Testis (tissue), 2 donors: ENCODE measurements at regions not wholly inside any gene's neighbourhood (a gene's known extent, or its start where the extent isn't known, plus 50 kb on each side); places are given as distances from the start of the nearest gene placed in this dataset.

Experiments used
- DNase-seq: peaks from one replicate; pipeline ENCODE4 v3.0.0-alpha.2; 2019
- H3K27ac ChIP-seq, 2 donors: fragments of 200-600 bp; sonication (generic); one replicate each; pipeline ENCODE4 v1.5.1; 2019
- H3K27me3 ChIP-seq: fragments of 200-600 bp; sonication (generic); one replicate; pipeline ENCODE4 v1.5.1; 2019
- H3K36me3 ChIP-seq: fragments of 200-600 bp; sonication (generic); one replicate; pipeline ENCODE4 v1.5.1; 2017; ENCODE audit warnings: low read depth; ENCODE audit errors: missing control alignments
- H3K4me1 ChIP-seq: fragments of 200-600 bp; sonication (generic); one replicate; pipeline ENCODE4 v1.5.1; 2019
- H3K4me3 ChIP-seq, 2 donors: fragments of 200-600 bp; sonication (generic); one replicate each; pipeline ENCODE4 v1.5.1; 2017 to 2019
- H3K9me3 ChIP-seq: fragments of 200-600 bp; sonication (generic); one replicate; pipeline ENCODE4 v1.5.1; 2017
- CTCF ChIP-seq, 3 experiments: fragments of 450-650 bp in 2 of 3; fragments of 200-600 bp in 1 of 3; sonication (generic) in 1 of 3; IDR thresholded peaks; one replicate each; pipeline ENCODE4 v1.5.1; 2016 to 2019; ENCODE audit warnings: antibody characterized with exemption in 3 of 3, mild to moderate bottlenecking in 2 of 3, moderate library complexity in 1 of 3
- POLR2A ChIP-seq: fragments of 450-650 bp; IDR thresholded peaks from one replicate; pipeline ENCODE4 v1.6.1; 2017; ENCODE audit warnings: antibody characterized with exemption, mild to moderate bottlenecking, moderate library complexity
- WGBS, 2 donors: methylation state at CpG; one replicate each; pipeline ENCODE4 v1.1.5; 2018; 5-methylcytosine and 5-hydroxymethylcytosine counted together
- intact Hi-C: fragments of 100-400 bp; cut with DNase I; formaldehyde crosslinking; loops from one replicate; pipeline ENCODE4 v1.15.1; 2023; ENCODE audit warnings: low total_unique reads

GRCh38 chr12:111150360-111150759 lies 218.5 kb downstream of the PHETA1 start:
- H3K27me3 ChIP-seq = no peaks in the 10 kb centered on the region
- H3K4me1 ChIP-seq = no peaks in the 10 kb centered on the region
- no peak for DNase-seq

GRCh38 chr12:111149299-111149698 lies 219.6 kb downstream of the PHETA1 start:
- no peak overlapping the region for H3K27ac ChIP-seq
- intact Hi-C loops = no loop called here
- DNase-seq = no peak
- 59 to 81% methylated on average over 4 of the region's 4 CpGs for WGBS, 2 donors
- H3K36me3 ChIP-seq = no peaks in the 10 kb centered on the region
- TF ChIP-seq CTCF (IDR thresholded peaks at IDR 0.05) (no peak), POLR2A (no peak)
- no peaks in the 10 kb centered on the region for H3K27me3 ChIP-seq
- H3K4me1 ChIP-seq = no peaks in the 10 kb centered on the region
- no peaks in the 10 kb centered on the region for H3K9me3 ChIP-seq
- no peak overlapping the region for H3K4me3 ChIP-seq

More at GRCh38 chr12:111150360-111150759, 218.5 kb downstream of the PHETA1 start:
- 28 to 34% methylated on average over 7 of the region's 7 CpGs for WGBS, 2 donors
- no peak overlapping the region for H3K27ac ChIP-seq
- no peaks in the 10 kb centered on the region for H3K36me3 ChIP-seq
- intact Hi-C loops = no loop called here
- no peaks in the 10 kb centered on the region for H3K9me3 ChIP-seq
- H3K4me3 ChIP-seq = no peak overlapping the region
- TF ChIP-seq POLR2A = no peak
- no peak for TF ChIP-seq CTCF (IDR thresholded peaks at IDR 0.05)

- no peak overlapping the region for H3K4me3 ChIP-seq
- no peaks in the 10 kb centered on the region for H3K36me3 ChIP-seq
- no peaks in the 10 kb centered on the region for H3K27me3 ChIP-seq
- 90 to 95% methylated on average over 6 of the region's 6 CpGs for WGBS, 2 donors
- no peaks in the 10 kb centered on the region for H3K9me3 ChIP-seq
- intact Hi-C loops = no loop called here
- no peak for DNase-seq
- H3K4me1 ChIP-seq = no peaks in the 10 kb centered on the region
- no peak overlapping the region for H3K27ac ChIP-seq
- no peak for TF ChIP-seq POLR2A
- TF ChIP-seq CTCF (IDR thresholded peaks at IDR 0.05) = no peak
Observed at GRCh38 chr12:111148005-111148404, 220.9 kb downstream of the PHETA1 start.

GRCh38 chr12:111143271-111143670 lies 222.9 kb upstream of the MYL2 start:
- Histone ChIP-seq H3K27me3 (no peaks in the 10 kb centered on the region), H3K4me3 (no peak overlapping the region), H3K27ac (no peak overlapping the region), H3K4me1 (no peaks in the 10 kb centered on the region), H3K9me3 (no peaks in the 10 kb centered on the region), H3K36me3 (no peaks in the 10 kb centered on the region)
- 48 to 74% methylated on average over 11 of the region's 11 CpGs for WGBS, 2 donors
- no peak for DNase-seq
- intact Hi-C loops = no loop called here
- TF ChIP-seq CTCF (IDR thresholded peaks at IDR 0.05) (no peak), POLR2A (no peak)

GRCh38 chr12:111141205-111141604 lies 220.8 kb upstream of the MYL2 start:
- intact Hi-C loops = no loop called here
- H3K4me3 ChIP-seq = no peak overlapping the region
- no peaks in the 10 kb centered on the region for H3K36me3 ChIP-seq
- TF ChIP-seq CTCF (IDR thresholded peaks at IDR 0.05) = no peak
- TF ChIP-seq POLR2A = no peak
- no peaks in the 10 kb centered on the region for H3K9me3 ChIP-seq
- 67 to 79% methylated on average over 1 of the region's 1 CpG for WGBS, 2 donors
- H3K4me1 ChIP-seq = no peaks in the 10 kb centered on the region
- DNase-seq = no peak
- H3K27ac ChIP-seq = no peak overlapping the region
- no peaks in the 10 kb centered on the region for H3K27me3 ChIP-seq
